Body of pancreas (tissue), 4 donors: ENCODE measurements at regions not wholly inside any gene's neighbourhood (a gene's known extent, or its start where the extent isn't known, plus 50 kb on each side); places are given as distances from the start of the nearest gene placed in this dataset.

Experiments
- CTCF ChIP-seq, 7 experiments: fragments of 450-650 bp in 4 of 7; fragments of 200-600 bp in 3 of 7; sonication (generic) in 3 of 7; IDR thresholded peaks; one replicate each; pipeline ENCODE4 v1.5.1; 2016 to 2019; ENCODE audit warnings: antibody characterized with exemption in 7 of 7
- POLR2A ChIP-seq, 3 donors: fragments of 450-650 bp; IDR thresholded peaks; one replicate each; pipeline ENCODE4 v1.6.1; 2016; ENCODE audit warnings: antibody characterized with exemption in 3 of 3, mild to moderate bottlenecking in 2 of 3

DNA sequence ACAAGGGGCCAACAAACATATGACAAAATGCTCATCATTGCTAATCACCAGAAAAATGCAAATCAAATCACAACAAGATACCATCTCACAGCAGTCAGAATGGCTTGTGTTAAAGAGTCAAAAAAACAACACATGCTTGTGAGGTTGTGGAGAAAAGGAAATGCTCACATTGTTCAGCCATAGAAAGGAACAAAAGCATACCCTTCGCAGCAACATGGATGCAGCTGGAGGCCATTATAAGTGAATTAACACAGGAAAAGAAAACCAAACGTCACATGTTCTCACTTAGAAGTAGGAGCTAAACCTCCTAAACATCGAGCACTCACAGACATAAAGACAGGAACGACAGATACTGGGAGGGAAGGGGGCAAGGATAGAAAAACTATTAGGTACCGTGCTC is 678.4 kb upstream of the GRM7 start:
- no peak for TF ChIP-seq CTCF (IDR thresholded peaks at IDR 0.05)
- no peak for TF ChIP-seq POLR2A (IDR thresholded peaks at IDR 0.05)
